ENCODE measurements at regions not wholly inside any gene's neighbourhood (a gene's known extent, or its start where the extent isn't known, plus 50 kb on each side); places are given as distances from the start of the nearest gene placed in this dataset.

DNA sequence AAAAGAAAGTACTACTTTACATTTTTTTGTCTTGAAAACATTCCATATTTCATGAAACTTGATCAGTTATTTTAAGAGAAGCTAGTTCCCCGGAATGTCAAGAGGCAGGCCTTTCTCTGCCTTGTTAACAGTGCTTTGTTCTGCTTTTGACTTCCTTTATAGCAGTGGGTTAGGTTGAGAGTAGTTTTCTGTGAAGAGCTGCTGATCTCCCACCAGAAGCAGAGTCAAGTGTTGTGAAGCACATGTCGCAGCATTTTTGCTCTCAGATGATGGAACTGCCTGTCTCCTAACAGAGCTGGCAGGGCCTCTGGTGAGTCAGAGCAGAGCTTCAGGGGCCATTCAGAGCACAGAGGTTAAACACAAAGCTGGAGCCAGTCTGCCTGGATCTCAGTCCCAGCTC lies 871.8 kb downstream of the SLC4A3 start:
- no peaks in the 10 kb centered on the region for H3K36me3 ChIP-seq
- in situ Hi-C loops (cut with MboI; ENCODE audit: low pct_ligation_motif_present in 1 of 4, low pct_unique_long_range_greater_than_20kb in 1 of 4, low sequenced_read_pairs in 3 of 4) (no loop called here), intact Hi-C loops (cut with DNase I; ENCODE audit: low total_unique reads) (no loop called here)
- WGBS, 2 donors (ENCODE audit: low coverage in 1 of 2), result 29 to 33% methylated on average over 1 to 2 of the region's 2 CpGs
- no peaks in the 10 kb centered on the region for H3K27me3 ChIP-seq
- H3K4me3 ChIP-seq, result no peak overlapping the region
- TF ChIP-seq POLR2AphosphoS5 (IDR thresholded peaks at IDR 0.05), result no peak
- TF ChIP-seq POLR2A (IDR thresholded peaks at IDR 0.05), result no peak
- TF ChIP-seq EP300 (IDR thresholded peaks at IDR 0.05; ENCODE audit: low read depth), result no peak
- TF ChIP-seq CTCF (IDR thresholded peaks at IDR 0.05), result no peak
- H3K9me3 ChIP-seq, result no peaks in the 10 kb centered on the region
- no peak overlapping the region for H3K27ac ChIP-seq
- no peak for DNase-seq
- H3K4me1 ChIP-seq, result no peaks in the 10 kb centered on the region

GRCh38 chr2:220502539-220502938 lies 875.1 kb downstream of the SLC4A3 start:
- in situ Hi-C loops (cut with MboI; ENCODE audit: low pct_ligation_motif_present in 1 of 4, low pct_unique_long_range_greater_than_20kb in 1 of 4, low sequenced_read_pairs in 3 of 4), result no loop called here
- TF ChIP-seq EP300 (IDR thresholded peaks at IDR 0.05; ENCODE audit: low read depth) (no peak), POLR2A (IDR thresholded peaks at IDR 0.05) (no peak), POLR2AphosphoS5 (IDR thresholded peaks at IDR 0.05) (no peak), CTCF (IDR thresholded peaks at IDR 0.05) (no peak)
- H3K36me3 ChIP-seq, result no peaks in the 10 kb centered on the region
- no peak overlapping the region for H3K4me3 ChIP-seq
- WGBS, 2 donors (ENCODE audit: low coverage in 1 of 2), result 91 to 93% methylated on average over 3 of the region's 3 CpGs
- no peaks in the 10 kb centered on the region for H3K9me3 ChIP-seq
- intact Hi-C loops (cut with DNase I; ENCODE audit: low total_unique reads), result no loop called here
- no peak for DNase-seq
- no peaks in the 10 kb centered on the region for H3K4me1 ChIP-seq
- H3K27me3 ChIP-seq, result no peaks in the 10 kb centered on the region
- no peak overlapping the region for H3K27ac ChIP-seq

DNA sequence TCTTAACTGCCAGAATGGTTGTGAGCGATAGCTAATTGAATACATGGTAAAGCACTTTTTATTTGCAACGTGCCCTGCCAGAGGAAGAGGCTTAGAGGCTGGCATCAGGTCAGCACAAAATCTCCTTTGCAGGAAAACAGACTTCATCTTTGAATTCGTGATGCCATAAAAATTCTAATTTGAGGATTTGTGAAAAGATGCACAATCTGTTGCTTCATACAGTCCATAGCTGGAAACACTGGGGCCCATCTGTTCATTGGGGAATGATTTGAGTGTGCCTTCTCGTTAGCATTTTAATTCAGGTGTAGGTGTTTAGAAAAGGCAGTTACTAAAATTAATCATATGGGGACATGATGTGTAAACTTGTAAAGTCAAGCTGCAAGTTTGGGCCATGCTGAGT lies 876.0 kb downstream of the SLC4A3 start:
- intact Hi-C loops (cut with DNase I; ENCODE audit: low total_unique reads) (no loop called here), in situ Hi-C loops (cut with MboI; ENCODE audit: low pct_ligation_motif_present in 1 of 4, low pct_unique_long_range_greater_than_20kb in 1 of 4, low sequenced_read_pairs in 3 of 4) (no loop called here)
- DNase-seq, result no peak
- Histone ChIP-seq H3K27ac (no peak overlapping the region), H3K4me3 (no peak overlapping the region), H3K36me3 (no peaks in the 10 kb centered on the region), H3K9me3 (no peaks in the 10 kb centered on the region), H3K4me1 (no peaks in the 10 kb centered on the region), H3K27me3 (no peaks in the 10 kb centered on the region)
- WGBS, 2 donors (ENCODE audit: low coverage in 1 of 2), result 78 to 83% methylated on average over 4 of the region's 4 CpGs
- TF ChIP-seq CTCF (IDR thresholded peaks at IDR 0.05), result no peak

DNA sequence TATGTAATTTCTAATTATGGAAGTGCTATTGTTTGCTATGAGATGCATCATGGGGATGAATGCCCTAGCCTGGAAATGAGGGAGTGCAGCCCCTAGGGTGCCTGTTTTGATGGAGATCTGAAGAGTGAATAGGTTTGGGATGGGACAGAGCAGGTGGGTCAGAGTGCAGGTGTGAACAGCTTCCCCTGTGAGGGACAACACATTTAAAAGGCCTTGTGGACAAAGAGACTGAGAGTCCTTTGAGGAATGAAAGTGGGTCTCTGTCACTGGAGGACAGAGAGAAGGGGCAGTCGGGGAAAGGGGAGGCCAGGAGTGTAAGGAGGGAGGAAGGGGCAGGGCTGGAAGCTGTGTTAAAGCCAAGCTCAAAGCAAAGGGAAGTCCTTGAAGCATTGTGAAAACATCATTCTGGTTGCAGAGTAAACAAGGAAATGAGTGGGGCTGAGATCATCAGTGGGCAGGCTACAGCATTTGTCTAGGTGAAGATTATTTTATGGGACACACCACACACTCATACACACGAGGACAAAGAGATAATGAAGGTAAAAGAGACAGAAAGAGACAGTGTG lies 877.6 kb downstream of the SLC4A3 start:
- Histone ChIP-seq H3K4me1 (no peaks in the 10 kb centered on the region), H3K4me3 (no peak overlapping the region), H3K27me3 (no peaks in the 10 kb centered on the region), H3K36me3 (no peaks in the 10 kb centered on the region), H3K27ac (no peak overlapping the region), H3K9me3 (no peaks in the 10 kb centered on the region)
- intact Hi-C loops (cut with DNase I; ENCODE audit: low total_unique reads), result no loop called here
- DNase-seq, result no peak
- in situ Hi-C loops (cut with MboI; ENCODE audit: low pct_ligation_motif_present in 1 of 4, low pct_unique_long_range_greater_than_20kb in 1 of 4, low sequenced_read_pairs in 3 of 4), result no loop called here
- no peak for TF ChIP-seq POLR2A (IDR thresholded peaks at IDR 0.05)
- TF ChIP-seq CTCF (IDR thresholded peaks at IDR 0.05), result no peak
- no peak for TF ChIP-seq POLR2AphosphoS5 (IDR thresholded peaks at IDR 0.05)
- no peak for TF ChIP-seq EP300 (IDR thresholded peaks at IDR 0.05; ENCODE audit: low read depth)
- 13 to 14% methylated on average over 1 to 2 of the region's 2 CpGs for WGBS, 2 donors (ENCODE audit: low coverage in 1 of 2)

All from transverse colon (tissue), 4 donors.